ENCODE measurements at regions not wholly inside any gene's neighbourhood (a gene's known extent, or its start where the extent isn't known, plus 50 kb on each side); places are given as distances from the start of the nearest gene placed in this dataset.

- no peak for TF ChIP-seq CTCF (IDR thresholded peaks at IDR 0.05)
- H3K4me1 ChIP-seq (ENCODE audit: control insufficient read depth in 1 of 2, low read depth in 2 of 2): no peaks in the 10 kb centered on the region
- DNase-seq (ENCODE audit: low spot score) (no peak), ATAC-seq (ENCODE audit: insufficient number of reproducible peaks, low FRiP score, low read depth) (no peak)
- no peak overlapping the region for H3K4me3 ChIP-seq
- no peaks in the 10 kb centered on the region for H3K36me3 ChIP-seq
- H3K27ac ChIP-seq: no peak overlapping the region
- H3K9me3 ChIP-seq: no peaks in the 10 kb centered on the region
- no peaks in the 10 kb centered on the region for H3K27me3 ChIP-seq (replicated peaks; ENCODE audit: insufficient read depth)
Observed at GRCh38 chr13:90156390-90156789, 1191.1 kb upstream of the MIR17HG start.

- no peaks in the 10 kb centered on the region for H3K4me1 ChIP-seq (ENCODE audit: control insufficient read depth in 1 of 2, low read depth in 2 of 2)
- no peaks in the 10 kb centered on the region for H3K9me3 ChIP-seq
- no peak overlapping the region for H3K4me3 ChIP-seq
- H3K27ac ChIP-seq: no peak overlapping the region
- no peaks in the 10 kb centered on the region for H3K27me3 ChIP-seq (replicated peaks; ENCODE audit: insufficient read depth)
- TF ChIP-seq CTCF (IDR thresholded peaks at IDR 0.05): no peak
- ATAC-seq (ENCODE audit: insufficient number of reproducible peaks, low FRiP score, low read depth) (no peak), DNase-seq (ENCODE audit: low spot score) (no peak)
- H3K36me3 ChIP-seq: no peaks in the 10 kb centered on the region
Observed at GRCh38 chr13:90168953-90169352, 1178.5 kb upstream of the MIR17HG start.

GRCh38 chr13:90170208-90170607 is 1177.3 kb upstream of the MIR17HG start:
- Histone ChIP-seq H3K4me3 (no peak overlapping the region), H3K27me3 (replicated peaks; ENCODE audit: insufficient read depth) (no peaks in the 10 kb centered on the region), H3K9me3 (no peaks in the 10 kb centered on the region), H3K36me3 (no peaks in the 10 kb centered on the region), H3K4me1 (ENCODE audit: control insufficient read depth in 1 of 2, low read depth in 2 of 2) (no peaks in the 10 kb centered on the region), H3K27ac (no peak overlapping the region)
- DNase-seq (ENCODE audit: low spot score): no peak
- TF ChIP-seq CTCF (IDR thresholded peaks at IDR 0.05): no peak
- ATAC-seq (ENCODE audit: insufficient number of reproducible peaks, low FRiP score, low read depth): no peak

GRCh38 chr13:90171649-90172048 is 1175.8 kb upstream of the MIR17HG start:
- no peaks in the 10 kb centered on the region for H3K9me3 ChIP-seq
- H3K27me3 ChIP-seq (replicated peaks; ENCODE audit: insufficient read depth): no peaks in the 10 kb centered on the region
- DNase-seq (ENCODE audit: low spot score): no peak
- no peak overlapping the region for H3K27ac ChIP-seq
- no peaks in the 10 kb centered on the region for H3K36me3 ChIP-seq
- no peak for ATAC-seq (ENCODE audit: insufficient number of reproducible peaks, low FRiP score, low read depth)
- no peak for TF ChIP-seq CTCF (IDR thresholded peaks at IDR 0.05)
- no peak overlapping the region for H3K4me3 ChIP-seq
- no peaks in the 10 kb centered on the region for H3K4me1 ChIP-seq (ENCODE audit: control insufficient read depth in 1 of 2, low read depth in 2 of 2)

- no peaks in the 10 kb centered on the region for H3K9me3 ChIP-seq
- H3K36me3 ChIP-seq: no peaks in the 10 kb centered on the region
- no peak overlapping the region for H3K4me3 ChIP-seq
- no peak overlapping the region for H3K27ac ChIP-seq
- no peak for ATAC-seq (ENCODE audit: insufficient number of reproducible peaks, low FRiP score, low read depth)
- no peak for DNase-seq (ENCODE audit: low spot score)
- no peaks in the 10 kb centered on the region for H3K4me1 ChIP-seq (ENCODE audit: control insufficient read depth in 1 of 2, low read depth in 2 of 2)
- no peaks in the 10 kb centered on the region for H3K27me3 ChIP-seq (replicated peaks; ENCODE audit: insufficient read depth)
- no peak for TF ChIP-seq CTCF (IDR thresholded peaks at IDR 0.05)
Observed at GRCh38 chr13:90177512-90177911, 1170.0 kb upstream of the MIR17HG start.

All from thoracic aorta (tissue), 2 donors.